Thyroid gland (tissue), 4 donors: ENCODE measurements at regions not wholly inside any gene's neighbourhood (a gene's known extent, or its start where the extent isn't known, plus 50 kb on each side); places are given as distances from the start of the nearest gene placed in this dataset.

ENCODE experiments used
- POLR2A ChIP-seq, 2 donors: fragments of 450-650 bp; IDR thresholded peaks; one replicate each; pipeline ENCODE4 v1.6.1; 2017; ENCODE audit warnings: antibody characterized with exemption in 2 of 2, mild to moderate bottlenecking in 2 of 2, moderate library complexity in 1 of 2
- TF ChIP-seq, protein P1 (sequence below), 6 experiments: fragments of 200-600 bp in 3 of 6; fragments of 450-650 bp in 3 of 6; sonication (generic) in 3 of 6; IDR thresholded peaks; one replicate each; pipeline ENCODE4 v1.5.1; 2016 to 2019; ENCODE audit warnings: antibody characterized with exemption in 6 of 6, mild to moderate bottlenecking in 2 of 6, inconsistent platforms in 1 of 6, moderate library complexity in 1 of 6

DNA sequence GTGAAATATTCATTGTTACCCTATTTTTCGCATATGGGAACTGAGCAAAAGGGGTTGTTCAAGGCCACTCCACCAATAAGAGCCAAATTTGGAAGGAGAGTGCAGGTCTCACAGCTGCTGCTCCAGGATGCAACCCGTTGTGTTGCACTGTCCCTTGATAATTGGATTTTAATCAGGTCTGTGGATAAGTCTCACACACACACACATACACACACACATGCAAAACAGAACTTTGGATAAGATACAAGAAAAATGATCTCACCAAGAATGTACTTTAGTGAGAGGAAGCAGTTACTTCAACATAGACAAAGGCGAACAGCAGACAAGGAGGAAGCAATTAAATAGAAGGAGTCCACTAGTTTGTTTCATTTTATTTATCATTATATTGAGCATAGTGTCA, 127.3 kb upstream of the EDNRB start:
- TF ChIP-seq, protein P1, sequence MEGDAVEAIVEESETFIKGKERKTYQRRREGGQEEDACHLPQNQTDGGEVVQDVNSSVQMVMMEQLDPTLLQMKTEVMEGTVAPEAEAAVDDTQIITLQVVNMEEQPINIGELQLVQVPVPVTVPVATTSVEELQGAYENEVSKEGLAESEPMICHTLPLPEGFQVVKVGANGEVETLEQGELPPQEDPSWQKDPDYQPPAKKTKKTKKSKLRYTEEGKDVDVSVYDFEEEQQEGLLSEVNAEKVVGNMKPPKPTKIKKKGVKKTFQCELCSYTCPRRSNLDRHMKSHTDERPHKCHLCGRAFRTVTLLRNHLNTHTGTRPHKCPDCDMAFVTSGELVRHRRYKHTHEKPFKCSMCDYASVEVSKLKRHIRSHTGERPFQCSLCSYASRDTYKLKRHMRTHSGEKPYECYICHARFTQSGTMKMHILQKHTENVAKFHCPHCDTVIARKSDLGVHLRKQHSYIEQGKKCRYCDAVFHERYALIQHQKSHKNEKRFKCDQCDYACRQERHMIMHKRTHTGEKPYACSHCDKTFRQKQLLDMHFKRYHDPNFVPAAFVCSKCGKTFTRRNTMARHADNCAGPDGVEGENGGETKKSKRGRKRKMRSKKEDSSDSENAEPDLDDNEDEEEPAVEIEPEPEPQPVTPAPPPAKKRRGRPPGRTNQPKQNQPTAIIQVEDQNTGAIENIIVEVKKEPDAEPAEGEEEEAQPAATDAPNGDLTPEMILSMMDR (IDR thresholded peaks at IDR 0.05): no peak
- no peak for TF ChIP-seq POLR2A (IDR thresholded peaks at IDR 0.05)
